H9 (cell line): ENCODE measurements at regions not wholly inside any gene's neighbourhood (a gene's known extent, or its start where the extent isn't known, plus 50 kb on each side); places are given as distances from the start of the nearest gene placed in this dataset.

Experiments used
- DNase-seq: peaks from one replicate; pipeline ENCODE4 v3.0.0-alpha.2; 2017
- H2AFZ ChIP-seq: one replicate; pipeline ENCODE4 v1.6.1; 2013; ENCODE audit warnings: mild to moderate bottlenecking, low read length, control low read depth, moderate library complexity
- H2AK5ac ChIP-seq: 2 replicates; pipeline ENCODE4 v1.6.1; 2013; ENCODE audit warnings: low read length, control low read depth, mixed read lengths; ENCODE audit not compliant: insufficient read length
- H2BK120ac ChIP-seq: one replicate; pipeline ENCODE4 v1.6.1; 2013; ENCODE audit warnings: low read depth, mild to moderate bottlenecking, low read length, control low read depth, inconsistent platforms; ENCODE audit not compliant: poor library complexity, severe bottlenecking
- H2BK12ac ChIP-seq: 2 replicates; pipeline ENCODE4 v1.6.1; 2013; ENCODE audit warnings: low read length, control low read depth, mixed read lengths, low read depth; ENCODE audit not compliant: insufficient read length
- H2BK15ac ChIP-seq: 2 replicates; pipeline ENCODE4 v1.6.1; 2013; ENCODE audit warnings: low read depth, low read length, control low read depth
- H2BK20ac ChIP-seq: one replicate; pipeline ENCODE4 v1.6.1; 2013; ENCODE audit warnings: low read depth, mild to moderate bottlenecking, low read length, control low read depth, inconsistent platforms; ENCODE audit not compliant: poor library complexity, severe bottlenecking
- H2BK5ac ChIP-seq: 2 replicates; pipeline ENCODE4 v1.6.1; 2013; ENCODE audit warnings: low read length, control low read depth, mixed read lengths; ENCODE audit not compliant: insufficient read length
- H3K14ac ChIP-seq: 2 replicates; pipeline ENCODE4 v1.6.1; 2013; ENCODE audit warnings: low read length, control low read depth; ENCODE audit not compliant: insufficient read depth
- H3K18ac ChIP-seq: 2 replicates; pipeline ENCODE4 v1.6.1; 2013; ENCODE audit warnings: low read depth, mild to moderate bottlenecking, mixed read lengths, low read length, control low read depth; ENCODE audit not compliant: insufficient read length
- H3K23ac ChIP-seq: 2 replicates; pipeline ENCODE4 v1.6.1; 2013; ENCODE audit warnings: low read length, control low read depth, mixed read lengths, low read depth; ENCODE audit not compliant: insufficient read length
- H3K23me2 ChIP-seq: 2 replicates; pipeline ENCODE4 v1.6.1; 2013; ENCODE audit warnings: low read depth, mild to moderate bottlenecking, mixed read lengths, low read length, control low read depth; ENCODE audit not compliant: insufficient read length, poor library complexity, severe bottlenecking
- H3K27ac ChIP-seq: 2 replicates; pipeline ENCODE4 v1.5.1; 2013; ENCODE audit warnings: low read length, control low read depth, mixed read lengths, low read depth; ENCODE audit not compliant: insufficient read length
- H3K27me3 ChIP-seq: 2 replicates; pipeline ENCODE4 v1.6.1; 2013; ENCODE audit warnings: low read length, control low read depth, inconsistent platforms; ENCODE audit not compliant: insufficient read depth
- H3K4ac ChIP-seq: 2 replicates; pipeline ENCODE4 v1.6.1; 2013; ENCODE audit warnings: low read depth, mild to moderate bottlenecking, control low read depth, inconsistent platforms, low read length, moderate library complexity
- H3K4me1 ChIP-seq: 2 replicates; pipeline ENCODE4 v1.6.1; 2013; ENCODE audit warnings: low read length, control low read depth, inconsistent platforms; ENCODE audit not compliant: insufficient read depth
- H3K4me2 ChIP-seq: 2 replicates; pipeline ENCODE4 v1.6.1; 2013; ENCODE audit warnings: low read length, control low read depth, mixed read lengths; ENCODE audit not compliant: insufficient read length, insufficient read depth
- H3K56ac ChIP-seq: 2 replicates; pipeline ENCODE4 v1.6.1; 2013; ENCODE audit warnings: low read depth, mild to moderate bottlenecking, mixed read lengths, low read length, control low read depth; ENCODE audit not compliant: insufficient read length
- H3K79me1 ChIP-seq: 2 replicates; pipeline ENCODE4 v1.6.1; 2013; ENCODE audit warnings: low read depth, mild to moderate bottlenecking, moderate library complexity, low read length, control low read depth, inconsistent platforms; ENCODE audit not compliant: insufficient read depth, poor library complexity, severe bottlenecking
- H3K79me2 ChIP-seq: 2 replicates; pipeline ENCODE4 v1.6.1; 2013; ENCODE audit warnings: low read length, control low read depth, inconsistent platforms; ENCODE audit not compliant: insufficient read depth
- H3K9ac ChIP-seq: 2 replicates; pipeline ENCODE4 v1.6.1; 2013; ENCODE audit warnings: low read length, control low read depth, mixed read lengths; ENCODE audit not compliant: insufficient read length; ENCODE audit errors: extremely low read depth
- H3K9me3 ChIP-seq: one replicate; pipeline ENCODE4 v1.6.1; 2013; ENCODE audit warnings: low read depth, low read length, inconsistent platforms; ENCODE audit not compliant: control insufficient read depth
- H3T11ph ChIP-seq: one replicate; pipeline ENCODE4 v1.6.1; 2013; ENCODE audit warnings: mild to moderate bottlenecking, low read length, control low read depth, inconsistent platforms
- H4K20me1 ChIP-seq: one replicate; pipeline ENCODE4 v1.6.1; 2013; ENCODE audit not compliant: control insufficient read depth, insufficient read length, insufficient read depth
- H4K5ac ChIP-seq: 2 replicates; pipeline ENCODE4 v1.6.1; 2013; ENCODE audit warnings: low read depth, mild to moderate bottlenecking, mixed read lengths, low read length, control low read depth; ENCODE audit not compliant: insufficient read length
- H4K8ac ChIP-seq: replicated peaks from 2 replicates; pipeline ENCODE4 v1.6.1; 2013; ENCODE audit warnings: low read length, control low read depth, mixed read lengths, low read depth; ENCODE audit not compliant: insufficient read length
- H4K91ac ChIP-seq: 2 replicates; pipeline ENCODE4 v1.6.1; 2013; ENCODE audit warnings: low read depth, mild to moderate bottlenecking, moderate library complexity, mixed read lengths, low read length, control low read depth; ENCODE audit not compliant: insufficient read length
- H3K27ac Mint-ChIP-seq, 3 experiments: 2 replicates in 2 of 3; 3 replicates in 1 of 3; pipeline ENCODE4 v1.8.0; 2020 to 2021; ENCODE audit warnings: mixed read lengths in 3 of 3, mild to moderate bottlenecking in 1 of 3, moderate library complexity in 1 of 3
- H3K27me3 Mint-ChIP-seq: 2 replicates; pipeline ENCODE4 v1.8.0; 2021; ENCODE audit warnings: low read depth, mild to moderate bottlenecking, moderate library complexity, mixed read lengths
- H3K36me3 Mint-ChIP-seq, 3 experiments: 2 replicates in 2 of 3; 3 replicates in 1 of 3; pipeline ENCODE4 v1.8.0; 2020 to 2021; ENCODE audit warnings: low read depth in 3 of 3, mixed read lengths in 3 of 3; ENCODE audit not compliant: insufficient read depth in 1 of 3
- H3K4me1 Mint-ChIP-seq, 2 experiments: 2 replicates each; pipeline ENCODE4 v1.8.0; 2020; ENCODE audit warnings: mixed read lengths in 2 of 2
- H3K4me3 Mint-ChIP-seq, 2 experiments: 2 replicates in 1 of 2; 3 replicates in 1 of 2; pipeline ENCODE4 v1.8.0; 2020 to 2021; ENCODE audit warnings: mild to moderate bottlenecking in 2 of 2, mixed read lengths in 2 of 2, moderate library complexity in 1 of 2
- H3K9me3 Mint-ChIP-seq, 2 experiments: 2 replicates in 1 of 2; 3 replicates in 1 of 2; pipeline ENCODE4 v1.8.0; 2020; ENCODE audit warnings: mild to moderate bottlenecking in 2 of 2, mixed read lengths in 2 of 2, moderate library complexity in 1 of 2
- CTCF ChIP-seq: fragments of 200-600 bp; sonication (generic); conservative IDR thresholded peaks from 3 replicates; pipeline ENCODE4 v1.8.0; 2021; ENCODE audit warnings: antibody characterized with exemption, mild to moderate bottlenecking
- WGBS: extraction: QIAGEN DNeasy Blood & Tissue Kit; methylation state at CpG from one replicate; pipeline ENCODE4 v1.1.7; 2013; ENCODE audit warnings: missing lambda C conversion rate, low lambda C conversion rate, mixed read lengths; ENCODE audit not compliant: insufficient read length; ENCODE audit errors: extremely low coverage; 5-methylcytosine and 5-hydroxymethylcytosine counted together

- no peak overlapping the region for H3K18ac ChIP-seq
- H3K4me2 ChIP-seq: no peak overlapping the region
- no peaks in the 10 kb centered on the region for H3K4me1 Mint-ChIP-seq
- no peak overlapping the region for H3T11ph ChIP-seq
- H2BK20ac ChIP-seq: no peak overlapping the region
- H3K27me3 Mint-ChIP-seq: peaks cover 13% of the 10 kb centered on the region
- no peaks in the 10 kb centered on the region for H3K23me2 ChIP-seq
- no peak overlapping the region; a peak in 1 of 7 replicates for H3K27ac Mint-ChIP-seq
- no peak overlapping the region for H3K4me3 Mint-ChIP-seq
- H2AK5ac ChIP-seq: no peak overlapping the region
- WGBS: no CpG with 5 or more reads among the region's 3 CpGs
- no peaks in the 10 kb centered on the region for H3K27me3 ChIP-seq
- H2BK120ac ChIP-seq: no peak overlapping the region
- no peaks in the 10 kb centered on the region for H4K20me1 ChIP-seq
- no peak overlapping the region for H3K4ac ChIP-seq
- no peaks in the 10 kb centered on the region for H3K9me3 ChIP-seq
- H4K5ac ChIP-seq: no peak overlapping the region
- no peak overlapping the region for H3K27ac ChIP-seq
- H4K91ac ChIP-seq: no peak overlapping the region
- H3K36me3 Mint-ChIP-seq: no peaks in the 10 kb centered on the region; a peak in 1 of 7 replicates
- H2BK5ac ChIP-seq: no peak overlapping the region
- H3K56ac ChIP-seq: no peak overlapping the region
- H3K4me1 ChIP-seq: no peaks in the 10 kb centered on the region
- H2BK15ac ChIP-seq: no peak overlapping the region
- H3K79me1 ChIP-seq: no peaks in the 10 kb centered on the region
- H2AFZ ChIP-seq: no peak overlapping the region
- no peak for TF ChIP-seq CTCF
- H3K14ac ChIP-seq: no peak overlapping the region
- H3K9me3 Mint-ChIP-seq: no peaks in the 10 kb centered on the region
- DNase-seq: no peak
- no peak overlapping the region for H2BK12ac ChIP-seq
- no peak overlapping the region for H3K9ac ChIP-seq
- no peaks in the 10 kb centered on the region for H3K79me2 ChIP-seq
- H3K23ac ChIP-seq: no peak overlapping the region
- no peak overlapping the region for H4K8ac ChIP-seq
Measured at GRCh38 chr20:52874241-52874640, 97.9 kb upstream of the TSHZ2 start.
